ENCODE measurements at regions not wholly inside any gene's neighbourhood (a gene's known extent, or its start where the extent isn't known, plus 50 kb on each side); places are given as distances from the start of the nearest gene placed in this dataset.

GRCh38 chr7:41059796-41060195, 643.1 kb downstream of the INHBA start:
- no peak for TF ChIP-seq GABPA (IDR thresholded peaks at IDR 0.05 in 1 of 2, conservative IDR thresholded peaks at IDR 0.05 in 1 of 2)
- TF ChIP-seq CTCF (IDR thresholded peaks at IDR 0.05; ENCODE audit: low read depth, low read length, missing input control), result no peak
- TF ChIP-seq EGR1 (IDR thresholded peaks at IDR 0.05; ENCODE audit: low read depth in 2 of 2), result no peak
- TF ChIP-seq JUND (IDR thresholded peaks at IDR 0.05), result no peak
- TF ChIP-seq TAF1 (conservative IDR thresholded peaks at IDR 0.05), result no peak
- TF ChIP-seq ATF3 (IDR thresholded peaks at IDR 0.05), result no peak
- no peak for TF ChIP-seq SP1 (IDR thresholded peaks at IDR 0.05)
- TF ChIP-seq REST (IDR thresholded peaks at IDR 0.05), result no peak
- TF ChIP-seq ZBTB33 (IDR thresholded peaks at IDR 0.05), result no peak
- TF ChIP-seq YY1 (IDR thresholded peaks at IDR 0.05), result no peak
- TF ChIP-seq MAX (IDR thresholded peaks at IDR 0.05), result no peak
- TF ChIP-seq FOXA1 (IDR thresholded peaks at IDR 0.05), result no peak
- TF ChIP-seq RAD21 (IDR thresholded peaks at IDR 0.05), result no peak

All from liver (tissue), 3 donors.